Keratinocyte (primary cell): ENCODE measurements at regions not wholly inside any gene's neighbourhood (a gene's known extent, or its start where the extent isn't known, plus 50 kb on each side); places are given as distances from the start of the nearest gene placed in this dataset.

Experiments used
- DNase-seq: peaks from one replicate; pipeline ENCODE4 v3.0.0-alpha.2; 2011; ENCODE audit warnings: low read depth, missing footprints, low spot score
- FAIRE-seq: peaks from 2 replicates; lab custom pipeline; 2011; peaks lifted over from hg19 to GRCh38; lab: Jason Lieb, UNC
- H2AFZ ChIP-seq: 2 replicates; pipeline ENCODE4 v1.6.0; 2012; ENCODE audit warnings: low read length, control low read depth, inconsistent platforms; ENCODE audit not compliant: control insufficient read depth
- H3K27ac ChIP-seq: 2 replicates; pipeline ENCODE4 v1.5.1; 2011; ENCODE audit warnings: low read length; ENCODE audit not compliant: control insufficient read depth, insufficient read depth
- H3K27me3 ChIP-seq: 3 replicates; pipeline ENCODE4 v1.6.0; 2011; ENCODE audit warnings: low read length; ENCODE audit not compliant: control insufficient read depth, insufficient read depth; ENCODE audit errors: extremely low read depth
- H3K36me3 ChIP-seq, 2 experiments: 2 replicates in 1 of 2; 3 replicates in 1 of 2; pipeline ENCODE4 v1.5.1; 2011; ENCODE audit warnings: low read length in 2 of 2, mild to moderate bottlenecking in 1 of 2; ENCODE audit not compliant: control insufficient read depth in 2 of 2, insufficient read depth in 2 of 2; ENCODE audit errors: extremely low read depth in 1 of 2
- H3K4me1 ChIP-seq: 3 replicates; pipeline ENCODE4 v1.5.1; 2011; ENCODE audit warnings: low read length; ENCODE audit not compliant: control insufficient read depth, insufficient read depth; ENCODE audit errors: extremely low read depth
- H3K4me2 ChIP-seq: 3 replicates; pipeline ENCODE4 v1.6.0; 2011; ENCODE audit warnings: low read depth, low read length; ENCODE audit not compliant: control insufficient read depth, insufficient read depth; ENCODE audit errors: extremely low read depth
- H3K4me3 ChIP-seq, 3 experiments: fragments of 200-600 bp in 1 of 3; sonication (generic) in 1 of 3; 2 replicates in 2 of 3; 3 replicates in 1 of 3; pipeline ENCODE4 v1.5.1; 2011 to 2016; ENCODE audit warnings: low read length in 3 of 3, mild to moderate bottlenecking in 3 of 3, control low read depth in 2 of 3, inconsistent platforms in 1 of 3, low read depth in 1 of 3, mixed read lengths in 1 of 3, mixed run types in 1 of 3, moderate library complexity in 1 of 3; ENCODE audit not compliant: control insufficient read depth in 2 of 3, insufficient read depth in 2 of 3; ENCODE audit errors: extremely low read depth in 1 of 3
- H3K79me2 ChIP-seq: 2 replicates; pipeline ENCODE4 v1.6.0; 2012; ENCODE audit warnings: low read length; ENCODE audit not compliant: control insufficient read depth, insufficient read depth
- H3K9ac ChIP-seq: 3 replicates; pipeline ENCODE4 v1.6.0; 2011; ENCODE audit warnings: low read length; ENCODE audit not compliant: control insufficient read depth, insufficient read depth; ENCODE audit errors: extremely low read depth
- H3K9me1 ChIP-seq: 3 replicates; pipeline ENCODE4 v1.6.0; 2011; ENCODE audit warnings: low read length; ENCODE audit not compliant: control insufficient read depth, insufficient read depth; ENCODE audit errors: extremely low read depth
- H3K9me3 ChIP-seq: 2 replicates; pipeline ENCODE4 v1.5.1; 2012; ENCODE audit warnings: low read depth, low read length; ENCODE audit not compliant: control insufficient read depth
- H4K20me1 ChIP-seq: 3 replicates; pipeline ENCODE4 v1.6.0; 2011; ENCODE audit warnings: low read length; ENCODE audit not compliant: control insufficient read depth, insufficient read depth; ENCODE audit errors: extremely low read depth
- EZH2 ChIP-seq: IDR thresholded peaks from one replicate; pipeline ENCODE4 v1.6.1; 2012; ENCODE audit warnings: inconsistent platforms, mild to moderate bottlenecking, low read length, moderate library complexity
- dilution Hi-C: fragments of 300-500 bp; cut with MboI; formaldehyde crosslinking; loops from one replicate; pipeline ENCODE4 v1.7.0; 2020; ENCODE audit warnings: low sequenced_read_pairs; ENCODE audit not compliant: extremely low pct_ligation_motif_present
- TF ChIP-seq, protein P1 (sequence below), 3 experiments: IDR thresholded peaks in 1 of 3; conservative IDR thresholded peaks in 1 of 3; optimal IDR thresholded peaks in 1 of 3; 2 replicates in 2 of 3; 3 replicates in 1 of 3; pipeline versions ENCODE3 to v1.5.1; 2011; ENCODE audit warnings: low read length in 3 of 3, mild to moderate bottlenecking in 3 of 3, moderate library complexity in 2 of 3, control low read depth in 1 of 3, inconsistent platforms in 1 of 3; ENCODE audit not compliant: insufficient read depth in 2 of 3; ENCODE audit errors: extremely low read depth in 1 of 3

DNA sequence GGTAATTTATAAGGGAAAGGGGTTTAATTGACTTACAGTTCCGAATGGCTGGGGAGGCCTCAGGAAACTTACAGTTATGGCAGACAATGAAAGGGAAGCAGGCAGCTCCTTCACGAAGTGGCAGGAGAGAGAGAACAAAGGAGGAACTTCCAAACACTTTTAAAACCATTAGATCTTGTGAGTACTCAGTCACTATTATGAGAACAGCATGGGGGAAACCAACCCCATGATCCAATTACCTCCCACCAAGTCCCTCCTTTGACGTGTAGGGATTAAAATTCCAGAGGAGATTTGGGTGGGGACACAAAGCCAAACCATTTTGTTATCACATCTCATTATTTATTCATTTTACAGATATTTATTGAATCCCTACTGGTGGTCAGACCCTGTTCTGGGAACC lies 822.8 kb downstream of the GALC start:
- H3K4me2 ChIP-seq, result no peak overlapping the region
- H3K4me1 ChIP-seq, result no peaks in the 10 kb centered on the region
- no peaks in the 10 kb centered on the region for H4K20me1 ChIP-seq
- H3K4me3 ChIP-seq, result no peak overlapping the region
- no peak overlapping the region for H2AFZ ChIP-seq
- no peaks in the 10 kb centered on the region for H3K9me3 ChIP-seq
- FAIRE-seq (no peak), DNase-seq (no peak)
- dilution Hi-C loops, result no loop called here
- H3K79me2 ChIP-seq, result no peaks in the 10 kb centered on the region
- no peaks in the 10 kb centered on the region for H3K36me3 ChIP-seq
- TF ChIP-seq, protein P1, sequence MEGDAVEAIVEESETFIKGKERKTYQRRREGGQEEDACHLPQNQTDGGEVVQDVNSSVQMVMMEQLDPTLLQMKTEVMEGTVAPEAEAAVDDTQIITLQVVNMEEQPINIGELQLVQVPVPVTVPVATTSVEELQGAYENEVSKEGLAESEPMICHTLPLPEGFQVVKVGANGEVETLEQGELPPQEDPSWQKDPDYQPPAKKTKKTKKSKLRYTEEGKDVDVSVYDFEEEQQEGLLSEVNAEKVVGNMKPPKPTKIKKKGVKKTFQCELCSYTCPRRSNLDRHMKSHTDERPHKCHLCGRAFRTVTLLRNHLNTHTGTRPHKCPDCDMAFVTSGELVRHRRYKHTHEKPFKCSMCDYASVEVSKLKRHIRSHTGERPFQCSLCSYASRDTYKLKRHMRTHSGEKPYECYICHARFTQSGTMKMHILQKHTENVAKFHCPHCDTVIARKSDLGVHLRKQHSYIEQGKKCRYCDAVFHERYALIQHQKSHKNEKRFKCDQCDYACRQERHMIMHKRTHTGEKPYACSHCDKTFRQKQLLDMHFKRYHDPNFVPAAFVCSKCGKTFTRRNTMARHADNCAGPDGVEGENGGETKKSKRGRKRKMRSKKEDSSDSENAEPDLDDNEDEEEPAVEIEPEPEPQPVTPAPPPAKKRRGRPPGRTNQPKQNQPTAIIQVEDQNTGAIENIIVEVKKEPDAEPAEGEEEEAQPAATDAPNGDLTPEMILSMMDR (optimal IDR thresholded peaks at IDR 0.05 in 1 of 3, IDR thresholded peaks at IDR 0.05 in 1 of 3, conservative IDR thresholded peaks at IDR 0.05 in 1 of 3; ENCODE audit: extremely low read depth in 1 of 3, insufficient read depth in 2 of 3, low read length in 3 of 3), result no peak
- TF ChIP-seq EZH2, result no peak
- no peaks in the 10 kb centered on the region for H3K9me1 ChIP-seq
- no peak overlapping the region for H3K27ac ChIP-seq
- no peaks in the 10 kb centered on the region for H3K27me3 ChIP-seq
- no peak overlapping the region for H3K9ac ChIP-seq

GRCh38 chr14:87169362-87169761 lies 823.6 kb downstream of the GALC start:
- Histone ChIP-seq H3K4me1 (no peaks in the 10 kb centered on the region), H3K4me3 (no peak overlapping the region), H3K27me3 (no peaks in the 10 kb centered on the region), H4K20me1 (no peaks in the 10 kb centered on the region), H3K9me3 (no peaks in the 10 kb centered on the region), H3K27ac (no peak overlapping the region), H3K9me1 (no peaks in the 10 kb centered on the region), H2AFZ (no peak overlapping the region), H3K79me2 (no peaks in the 10 kb centered on the region), H3K9ac (no peak overlapping the region), H3K4me2 (no peak overlapping the region), H3K36me3 (no peaks in the 10 kb centered on the region)
- no peak for FAIRE-seq
- dilution Hi-C loops, result no loop called here
- no peak for TF ChIP-seq EZH2
- no peak for DNase-seq

DNA sequence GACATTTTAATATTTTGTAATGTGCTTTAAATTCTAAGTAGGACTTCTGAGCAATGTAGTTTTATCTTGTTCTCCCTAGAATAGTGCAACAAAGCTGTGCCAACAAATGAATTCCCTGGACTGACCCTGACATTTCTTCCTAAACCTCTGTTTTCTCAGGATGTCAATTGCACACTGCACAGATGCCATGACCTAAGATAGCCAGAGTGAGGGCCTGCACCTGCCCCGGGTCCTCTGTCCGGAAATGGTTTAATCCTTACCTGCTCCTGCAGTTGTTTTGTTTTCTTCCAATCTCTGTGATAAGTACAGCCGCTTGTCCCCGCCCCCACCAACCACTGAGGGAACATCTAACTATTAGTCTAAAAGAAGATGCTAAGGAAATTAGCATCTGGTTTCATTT lies 831.5 kb downstream of the GALC start:
- H3K36me3 ChIP-seq, result no peaks in the 10 kb centered on the region
- TF ChIP-seq, protein P1 (optimal IDR thresholded peaks at IDR 0.05 in 1 of 3, IDR thresholded peaks at IDR 0.05 in 1 of 3, conservative IDR thresholded peaks at IDR 0.05 in 1 of 3; ENCODE audit: extremely low read depth in 1 of 3, insufficient read depth in 2 of 3, low read length in 3 of 3), result no peak
- TF ChIP-seq EZH2, result no peak
- DNase-seq, result no peak
- H3K9me3 ChIP-seq, result no peaks in the 10 kb centered on the region
- H3K79me2 ChIP-seq, result no peaks in the 10 kb centered on the region
- no peak for FAIRE-seq
- H4K20me1 ChIP-seq, result no peaks in the 10 kb centered on the region
- no peak overlapping the region for H3K27ac ChIP-seq
- no peak overlapping the region for H3K4me2 ChIP-seq
- H3K9me1 ChIP-seq, result no peaks in the 10 kb centered on the region
- H2AFZ ChIP-seq, result no peak overlapping the region
- no peaks in the 10 kb centered on the region for H3K4me1 ChIP-seq
- dilution Hi-C loops, result no loop called here
- H3K27me3 ChIP-seq, result no peaks in the 10 kb centered on the region
- no peak overlapping the region for H3K9ac ChIP-seq
- H3K4me3 ChIP-seq, result no peak overlapping the region
